B cell (primary cell): ENCODE measurements at regions not wholly inside any gene's neighbourhood (a gene's known extent, or its start where the extent isn't known, plus 50 kb on each side); places are given as distances from the start of the nearest gene placed in this dataset.

Experiments
- ATAC-seq: fragments of 200-7000 bp; cut with Tn5 transposase; one replicate; pipeline ENCODE4 v1.10.0; 2021; ENCODE audit warnings: low read depth, mild to moderate bottlenecking, moderate number of reproducible peaks, moderate library complexity
- CTCF ChIA-PET: fragments of 350-600 bp; sonication (Branson Sonifier 250); formaldehyde crosslinking; loops from one replicate; lab custom pipeline; 2021; ENCODE audit warnings: antibody characterized with exemption, inconsistent platforms; lab: Charles Lee
- POLR2A ChIA-PET: fragments of 350-600 bp; sonication (Branson Sonifier 250); formaldehyde crosslinking; loops from one replicate; lab custom pipeline; 2021; ENCODE audit warnings: antibody characterized with exemption; lab: Charles Lee
- DNase-seq: peaks from one replicate; pipeline ENCODE4 v3.0.0; 2013
- H2AFZ ChIP-seq: 2 replicates; pipeline ENCODE4 v1.6.1; 2012; ENCODE audit warnings: mild to moderate bottlenecking, low read depth, low read length; ENCODE audit not compliant: insufficient read depth, poor library complexity, severe bottlenecking
- H3K27ac ChIP-seq, 2 donors: 1 replicate in 1 of 2; 2 replicates in 1 of 2; pipeline ENCODE4 v1.5.1; 2012 to 2013; ENCODE audit warnings: low read length in 2 of 2, mild to moderate bottlenecking in 2 of 2, moderate library complexity in 1 of 2
- H3K27me3 ChIP-seq, 4 experiments: fragments of 200-600 bp in 1 of 4; sonication (generic) in 1 of 4; replicated peaks in 1 of 4; 1 replicate in 2 of 4; 2 replicates in 2 of 4; pipeline versions ENCODE4 v1.6.1 to v1.7.0; 2013 to 2016; ENCODE audit warnings: low read length in 3 of 4, mild to moderate bottlenecking in 2 of 4, mixed read lengths in 1 of 4, moderate library complexity in 1 of 4; ENCODE audit not compliant: insufficient read depth in 4 of 4, control insufficient read depth in 3 of 4; ENCODE audit errors: control extremely low read depth in 1 of 4
- H3K36me3 ChIP-seq, 2 experiments: replicated peaks in 1 of 2; 1 replicate in 1 of 2; 2 replicates in 1 of 2; pipeline versions ENCODE4 v1.6.1 to v1.7.1; 2013; ENCODE audit warnings: low read length in 1 of 2; ENCODE audit not compliant: insufficient read depth in 2 of 2, control insufficient read depth in 1 of 2; ENCODE audit errors: control extremely low read depth in 1 of 2, extremely low read depth in 1 of 2
- H3K4me1 ChIP-seq, 2 donors: fragments of 200-600 bp in 1 of 2; sonication (generic) in 1 of 2; 1 replicate in 1 of 2; 2 replicates in 1 of 2; pipeline versions ENCODE4 v1.5.1 to v1.6.1; 2013 to 2017; ENCODE audit warnings: low read length in 2 of 2; ENCODE audit not compliant: control insufficient read depth in 2 of 2, insufficient read depth in 2 of 2
- H3K4me2 ChIP-seq: replicated peaks from 2 replicates; pipeline ENCODE3; 2012; ENCODE audit warnings: mild to moderate bottlenecking, low read depth, low read length; ENCODE audit not compliant: poor library complexity, severe bottlenecking
- H3K4me3 ChIP-seq, 5 experiments: fragments of 200-600 bp in 1 of 5; sonication (generic) in 1 of 5; 1 replicate in 3 of 5; 2 replicates in 2 of 5; pipeline versions ENCODE4 v1.5.1 to v1.7.0; 2011 to 2016; ENCODE audit warnings: low read length in 4 of 5, mild to moderate bottlenecking in 4 of 5, low read depth in 2 of 5, control low read depth in 1 of 5, moderate library complexity in 1 of 5; ENCODE audit not compliant: insufficient read depth in 1 of 5; ENCODE audit errors: control extremely low read depth in 1 of 5, extremely low read depth in 1 of 5
- H3K79me2 ChIP-seq: fragments of 200-600 bp; sonication (generic); one replicate; pipeline ENCODE4 v1.6.0; 2016; ENCODE audit warnings: low read length; ENCODE audit not compliant: control insufficient read depth, insufficient read depth
- H3K9ac ChIP-seq: fragments of 200-600 bp; sonication (generic); 2 replicates; pipeline ENCODE4 v1.6.1; 2017; ENCODE audit warnings: mild to moderate bottlenecking, low read length, moderate library complexity
- H3K9me3 ChIP-seq, 3 donors: one replicate each; pipeline versions ENCODE4 v1.6.1 to v1.7.1; 2013; ENCODE audit warnings: low read length in 2 of 3; ENCODE audit not compliant: control insufficient read depth in 2 of 3, insufficient read depth in 1 of 3; ENCODE audit errors: control extremely low read depth in 1 of 3
- H4K20me1 ChIP-seq: 2 replicates; pipeline ENCODE4 v1.6.0; 2012; ENCODE audit warnings: mild to moderate bottlenecking, low read length; ENCODE audit not compliant: insufficient read depth, control insufficient read depth, poor library complexity, severe bottlenecking
- H3K27ac Mint-ChIP-seq: one replicate; pipeline ENCODE4 v1.8.0; 2021; ENCODE audit warnings: mixed read lengths
- H3K27me3 Mint-ChIP-seq: one replicate; pipeline ENCODE4 v1.8.0; 2021; ENCODE audit warnings: mixed read lengths
- H3K4me1 Mint-ChIP-seq: one replicate; pipeline ENCODE4 v1.8.0; 2021; ENCODE audit warnings: mixed read lengths
- H3K4me3 Mint-ChIP-seq: one replicate; pipeline ENCODE4 v1.8.0; 2021; ENCODE audit warnings: mixed read lengths
- H3K9me3 Mint-ChIP-seq: one replicate; pipeline ENCODE4 v1.8.0; 2022; ENCODE audit warnings: mixed read lengths; ENCODE audit not compliant: insufficient read depth
- EZH2 ChIP-seq: IDR thresholded peaks from 2 replicates; pipeline ENCODE4 v1.6.1; 2012; ENCODE audit warnings: borderline replicate concordance, low read depth, mild to moderate bottlenecking, moderate library complexity, low read length; ENCODE audit not compliant: insufficient read depth, poor library complexity, severe bottlenecking
- WGBS: methylation state at CpG from one replicate; pipeline ENCODE4 v1.1.5; 2013; ENCODE audit warnings: missing lambda C conversion rate; ENCODE audit not compliant: insufficient coverage; 5-methylcytosine and 5-hydroxymethylcytosine counted together
- intact Hi-C: fragments of 100-400 bp; cut with micrococcal nuclease; formaldehyde crosslinking; loops from one replicate; pipeline ENCODE4 v1.10.0; 2022
- TF ChIP-seq, protein P1 (sequence below): fragments of 200-600 bp; IDR thresholded peaks from one replicate; pipeline ENCODE4 v1.8.0; 2022; ENCODE audit warnings: antibody characterized with exemption, mild to moderate bottlenecking

DNA sequence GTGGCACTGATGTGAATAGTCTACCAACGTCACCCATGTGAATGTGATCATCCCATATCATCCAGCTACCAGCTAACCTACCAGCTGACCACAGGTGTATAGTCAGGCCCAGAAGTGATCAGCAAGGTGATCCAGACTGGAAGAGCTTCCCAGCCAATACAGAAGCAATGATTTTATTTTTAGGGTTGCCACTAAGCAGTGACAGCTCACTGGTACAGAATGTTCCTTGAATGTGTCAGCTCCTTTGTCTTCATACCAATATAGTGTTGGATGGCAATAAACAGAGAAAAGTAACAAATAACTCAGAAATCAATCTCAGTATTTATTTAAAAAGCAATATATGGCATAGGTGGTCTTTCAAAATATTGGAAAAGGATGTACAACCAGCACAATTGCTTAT lies 361.8 kb upstream of the CPEB2 start:
- H3K27ac Mint-ChIP-seq = no peak overlapping the region
- no peaks in the 10 kb centered on the region for H3K9me3 Mint-ChIP-seq
- no peak overlapping the region for H2AFZ ChIP-seq
- H3K9ac ChIP-seq = no peak overlapping the region
- no peaks in the 10 kb centered on the region for H3K4me1 ChIP-seq
- H3K27me3 ChIP-seq = no peaks in the 10 kb centered on the region
- ChIA-PET CTCF (no interaction called here), POLR2A (no interaction called here)
- no peak overlapping the region for H3K27ac ChIP-seq
- ATAC-seq (no peak), DNase-seq (no peak)
- no peak overlapping the region for H3K4me2 ChIP-seq
- H3K79me2 ChIP-seq = no peaks in the 10 kb centered on the region
- WGBS = 100% methylated on average over 1 of the region's 1 CpG
- no peaks in the 10 kb centered on the region for H3K9me3 ChIP-seq
- H3K36me3 ChIP-seq = no peaks in the 10 kb centered on the region
- no peaks in the 10 kb centered on the region for H3K4me1 Mint-ChIP-seq
- H4K20me1 ChIP-seq = no peaks in the 10 kb centered on the region
- intact Hi-C loops = no loop called here
- no peak overlapping the region for H3K4me3 ChIP-seq
- H3K27me3 Mint-ChIP-seq = peaks cover 8% of the 10 kb centered on the region
- TF ChIP-seq EZH2 = no peak
- TF ChIP-seq, protein P1, sequence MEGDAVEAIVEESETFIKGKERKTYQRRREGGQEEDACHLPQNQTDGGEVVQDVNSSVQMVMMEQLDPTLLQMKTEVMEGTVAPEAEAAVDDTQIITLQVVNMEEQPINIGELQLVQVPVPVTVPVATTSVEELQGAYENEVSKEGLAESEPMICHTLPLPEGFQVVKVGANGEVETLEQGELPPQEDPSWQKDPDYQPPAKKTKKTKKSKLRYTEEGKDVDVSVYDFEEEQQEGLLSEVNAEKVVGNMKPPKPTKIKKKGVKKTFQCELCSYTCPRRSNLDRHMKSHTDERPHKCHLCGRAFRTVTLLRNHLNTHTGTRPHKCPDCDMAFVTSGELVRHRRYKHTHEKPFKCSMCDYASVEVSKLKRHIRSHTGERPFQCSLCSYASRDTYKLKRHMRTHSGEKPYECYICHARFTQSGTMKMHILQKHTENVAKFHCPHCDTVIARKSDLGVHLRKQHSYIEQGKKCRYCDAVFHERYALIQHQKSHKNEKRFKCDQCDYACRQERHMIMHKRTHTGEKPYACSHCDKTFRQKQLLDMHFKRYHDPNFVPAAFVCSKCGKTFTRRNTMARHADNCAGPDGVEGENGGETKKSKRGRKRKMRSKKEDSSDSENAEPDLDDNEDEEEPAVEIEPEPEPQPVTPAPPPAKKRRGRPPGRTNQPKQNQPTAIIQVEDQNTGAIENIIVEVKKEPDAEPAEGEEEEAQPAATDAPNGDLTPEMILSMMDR = no peak
- no peak overlapping the region for H3K4me3 Mint-ChIP-seq

DNA sequence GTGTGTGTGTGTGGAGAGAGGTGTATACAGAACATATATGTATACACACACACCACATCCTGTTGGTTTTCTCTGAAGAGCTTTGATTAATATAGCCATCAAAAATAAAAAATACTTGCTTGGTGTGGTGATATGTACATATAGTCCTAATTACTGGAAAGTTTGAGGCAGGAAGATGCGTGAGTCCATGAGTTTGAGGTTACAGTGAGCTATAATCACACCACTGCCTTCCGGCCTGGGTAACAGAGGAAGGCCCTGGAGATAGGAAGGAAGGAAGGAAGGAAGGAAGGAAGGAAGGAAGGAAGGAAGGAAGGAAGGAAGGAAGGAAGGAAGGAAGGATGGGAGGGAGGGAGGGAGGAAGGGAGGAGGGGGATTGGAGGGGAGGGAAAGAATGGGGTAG lies 360.4 kb upstream of the CPEB2 start:
- Histone ChIP-seq H3K27me3 (no peaks in the 10 kb centered on the region), H3K4me3 (no peak overlapping the region), H3K9me3 (no peaks in the 10 kb centered on the region), H3K4me2 (no peak overlapping the region), H3K79me2 (no peaks in the 10 kb centered on the region), H2AFZ (no peak overlapping the region), H3K9ac (no peak overlapping the region), H3K4me1 (no peaks in the 10 kb centered on the region), H4K20me1 (no peaks in the 10 kb centered on the region), H3K27ac (no peak overlapping the region), H3K36me3 (no peaks in the 10 kb centered on the region)
- Mint-ChIP-seq H3K27ac (no peak overlapping the region), H3K4me3 (no peak overlapping the region), H3K27me3 (peaks cover 8% of the 10 kb centered on the region), H3K9me3 (no peaks in the 10 kb centered on the region), H3K4me1 (no peaks in the 10 kb centered on the region)
- no CpG with 5 or more reads among the region's 2 CpGs for WGBS
- CTCF ChIA-PET = no interaction called here
- POLR2A ChIA-PET = no interaction called here
- intact Hi-C loops = no loop called here
- ATAC-seq (no peak), DNase-seq (no peak)
- no peak for TF ChIP-seq EZH2
- TF ChIP-seq, protein P1 = no peak
